Upper lobe of left lung (tissue), 6 donors: ENCODE measurements at regions not wholly inside any gene's neighbourhood (a gene's known extent, or its start where the extent isn't known, plus 50 kb on each side); places are given as distances from the start of the nearest gene placed in this dataset.
"Not testable (repeated sequence)": the region's sequence is repeated elsewhere in the genome, so short reads cannot be mapped to it uniquely, and the experiment has no call there.

Experiments used
- ATAC-seq, 2 donors: fragments of 200-7000 bp; cut with Tn5 transposase; one replicate each; pipeline ENCODE4 v1.9.1; 2022; ENCODE audit warnings: mild to moderate bottlenecking in 2 of 2, moderate library complexity in 2 of 2; ENCODE audit not compliant: low FRiP score in 2 of 2
- DNase-seq, 2 donors: peaks; one replicate each; pipeline ENCODE4 v3.0.0-alpha.2; 2019 to 2020
- H3K27ac ChIP-seq, 4 donors: fragments of 200-600 bp; sonication (generic); one replicate each; pipeline ENCODE4 v1.5.1; 2016 to 2019
- H3K27me3 ChIP-seq, 4 donors: fragments of 200-600 bp; sonication (generic); one replicate each; pipeline ENCODE4 v1.5.1; 2017 to 2019
- H3K36me3 ChIP-seq, 4 donors: fragments of 200-600 bp; sonication (generic); one replicate each; pipeline ENCODE4 v1.5.1; 2016 to 2019
- H3K4me1 ChIP-seq, 4 donors: fragments of 200-600 bp; sonication (generic); one replicate each; pipeline ENCODE4 v1.5.1; 2018 to 2019
- H3K4me3 ChIP-seq, 4 donors: fragments of 200-600 bp; sonication (generic); one replicate each; pipeline ENCODE4 v1.5.1; 2017 to 2019; ENCODE audit warnings: mild to moderate bottlenecking in 2 of 4, moderate library complexity in 1 of 4
- H3K9me3 ChIP-seq, 4 donors: fragments of 200-600 bp; sonication (generic); one replicate each; pipeline ENCODE4 v1.5.1; 2018 to 2019
- EP300 ChIP-seq, 4 donors: sonication (generic); formaldehyde crosslinking; IDR thresholded peaks; one replicate each; pipeline ENCODE4 v1.5.1; 2017; ENCODE audit warnings: antibody characterized with exemption in 4 of 4, control low read depth in 2 of 4
- POLR2A ChIP-seq, 4 donors: fragments of 450-650 bp; IDR thresholded peaks; one replicate each; pipeline ENCODE4 v1.5.1; 2016 to 2017; ENCODE audit warnings: antibody characterized with exemption in 4 of 4, mild to moderate bottlenecking in 2 of 4
- POLR2AphosphoS5 ChIP-seq, 2 donors: sonication (generic); formaldehyde crosslinking; IDR thresholded peaks; one replicate each; pipeline ENCODE4 v1.5.1; 2017; ENCODE audit warnings: antibody characterized with exemption in 2 of 2
- WGBS, 2 donors: methylation state at CpG; one replicate each; pipeline ENCODE4 v1.1.5; 2017 to 2018; 5-methylcytosine and 5-hydroxymethylcytosine counted together
- small RNA-seq, 4 donors: library from RNA; depleted of rRNA; stranded (forward); fragments of <200 nt; gene quantifications; one replicate each; pipeline ENCODE3, GENCODE V24; 2016
- TF ChIP-seq, protein P1 (sequence below), 6 experiments: fragments of 450-650 bp in 4 of 6; fragments of 200-600 bp in 2 of 6; sonication (generic) in 2 of 6; IDR thresholded peaks; one replicate each; pipeline ENCODE4 v1.5.1; 2016 to 2019; ENCODE audit warnings: antibody characterized with exemption in 6 of 6
- donor health status: DM: no; HTN: no; CAD: no; lungs with moderate emphysema.
- donor health status: DM: no; HTN: yes; CAD: no; lungs with severe emphysema.

DNA sequence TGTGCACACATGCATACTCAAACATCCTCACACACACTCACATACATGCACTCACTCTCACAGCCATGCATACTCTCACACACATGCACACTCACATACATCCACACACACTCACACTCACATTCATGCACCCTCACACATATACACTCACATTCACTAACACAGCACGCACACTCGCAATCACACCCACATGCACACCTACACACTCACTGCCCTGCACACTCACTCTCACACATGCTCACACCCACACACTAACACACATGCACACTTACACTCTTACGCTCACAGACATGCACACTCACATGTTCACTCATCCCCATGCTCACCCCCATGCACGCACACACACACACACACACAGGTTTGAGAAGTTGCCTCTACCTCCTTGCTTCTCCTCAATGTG, 63.2 kb upstream of the SFSWAP start:
- WGBS, 2 donors = 90 to 98% methylated on average over 4 of the region's 4 CpGs
- TF ChIP-seq POLR2A (IDR thresholded peaks at IDR 0.05) = no peak
- TF ChIP-seq EP300 (IDR thresholded peaks at IDR 0.05) = no peak
- TF ChIP-seq, protein P1, sequence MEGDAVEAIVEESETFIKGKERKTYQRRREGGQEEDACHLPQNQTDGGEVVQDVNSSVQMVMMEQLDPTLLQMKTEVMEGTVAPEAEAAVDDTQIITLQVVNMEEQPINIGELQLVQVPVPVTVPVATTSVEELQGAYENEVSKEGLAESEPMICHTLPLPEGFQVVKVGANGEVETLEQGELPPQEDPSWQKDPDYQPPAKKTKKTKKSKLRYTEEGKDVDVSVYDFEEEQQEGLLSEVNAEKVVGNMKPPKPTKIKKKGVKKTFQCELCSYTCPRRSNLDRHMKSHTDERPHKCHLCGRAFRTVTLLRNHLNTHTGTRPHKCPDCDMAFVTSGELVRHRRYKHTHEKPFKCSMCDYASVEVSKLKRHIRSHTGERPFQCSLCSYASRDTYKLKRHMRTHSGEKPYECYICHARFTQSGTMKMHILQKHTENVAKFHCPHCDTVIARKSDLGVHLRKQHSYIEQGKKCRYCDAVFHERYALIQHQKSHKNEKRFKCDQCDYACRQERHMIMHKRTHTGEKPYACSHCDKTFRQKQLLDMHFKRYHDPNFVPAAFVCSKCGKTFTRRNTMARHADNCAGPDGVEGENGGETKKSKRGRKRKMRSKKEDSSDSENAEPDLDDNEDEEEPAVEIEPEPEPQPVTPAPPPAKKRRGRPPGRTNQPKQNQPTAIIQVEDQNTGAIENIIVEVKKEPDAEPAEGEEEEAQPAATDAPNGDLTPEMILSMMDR (IDR thresholded peaks at IDR 0.05) = no peak
- TF ChIP-seq POLR2AphosphoS5 (IDR thresholded peaks at IDR 0.05) = no peak
- Histone ChIP-seq H3K9me3 (no peaks in the 10 kb centered on the region), H3K4me1 (no peaks in the 10 kb centered on the region), H3K4me3 (no peak overlapping the region), H3K27ac (no peak overlapping the region), H3K27me3 (no peaks in the 10 kb centered on the region), H3K36me3 (no peaks in the 10 kb centered on the region)
- DNase-seq (no peak), ATAC-seq (no peak)

DNA sequence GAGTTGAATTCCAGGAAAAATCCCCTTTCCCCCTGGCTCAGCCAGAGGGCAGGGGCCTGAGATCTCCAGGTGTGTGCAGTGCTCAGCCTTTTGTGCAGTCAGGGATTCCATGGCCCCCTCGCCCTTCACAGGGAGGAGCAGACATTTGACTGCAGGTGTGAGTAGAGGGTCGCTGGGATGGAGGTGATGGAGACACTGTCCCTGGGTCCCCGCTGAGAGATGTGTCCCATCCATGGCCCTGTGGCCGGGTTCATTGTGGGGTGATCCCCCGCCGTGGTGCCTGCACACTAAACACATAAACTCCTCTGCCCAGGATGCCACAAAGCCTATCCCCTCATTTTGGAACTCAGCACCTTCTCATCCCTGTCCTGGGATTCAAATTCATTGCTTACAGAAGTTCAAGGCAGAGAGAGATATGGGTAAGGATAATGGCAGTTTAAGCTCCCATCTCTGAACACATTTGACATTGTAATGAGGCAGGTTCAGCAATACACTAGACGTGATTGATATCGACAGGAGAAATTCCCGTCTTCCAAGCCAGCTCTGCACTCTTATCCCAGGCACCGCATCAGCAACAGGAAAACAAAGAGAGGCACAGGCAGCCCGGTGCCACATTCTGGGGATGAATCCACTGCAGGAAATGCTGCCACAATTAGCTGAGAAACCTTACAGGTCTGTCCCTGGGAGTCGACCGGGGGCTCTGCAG, 55.3 kb upstream of the SFSWAP start:
- not testable (repeated sequence) for H3K4me1 ChIP-seq, H3K27me3 ChIP-seq, H3K27ac ChIP-seq, H3K9me3 ChIP-seq, H3K36me3 ChIP-seq, H3K4me3 ChIP-seq, DNase-seq
- 89% methylated on average over 6 of the region's 13 CpGs; no CpG with 5 or more reads in 1 of the 2 donors for WGBS, 2 donors
- ATAC-seq = peak; percentile 10 to 31

DNA sequence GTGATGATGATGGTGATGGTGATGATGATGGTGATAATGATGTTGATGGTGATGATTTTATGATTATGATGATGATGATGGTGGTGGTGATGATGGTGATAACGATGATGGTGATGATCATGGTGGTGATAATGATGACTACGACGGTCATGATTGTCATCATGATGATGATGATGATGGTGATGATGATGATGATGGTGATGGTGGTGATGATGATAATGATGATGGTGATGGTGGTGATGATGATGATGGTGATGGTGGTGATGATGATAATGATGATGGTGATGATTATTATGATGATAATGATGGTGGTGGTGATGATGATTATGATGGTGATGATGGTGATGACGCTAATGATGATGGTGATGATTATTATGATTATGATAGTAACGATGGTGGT, 54.1 kb upstream of the SFSWAP start:
- ATAC-seq, H3K4me1 ChIP-seq, H3K27ac ChIP-seq, H3K4me3 ChIP-seq, H3K36me3 ChIP-seq, H3K27me3 ChIP-seq, H3K9me3 ChIP-seq, DNase-seq: not testable (repeated sequence)
- 95 to 96% methylated on average over 5 of the region's 5 CpGs for WGBS, 2 donors

DNA sequence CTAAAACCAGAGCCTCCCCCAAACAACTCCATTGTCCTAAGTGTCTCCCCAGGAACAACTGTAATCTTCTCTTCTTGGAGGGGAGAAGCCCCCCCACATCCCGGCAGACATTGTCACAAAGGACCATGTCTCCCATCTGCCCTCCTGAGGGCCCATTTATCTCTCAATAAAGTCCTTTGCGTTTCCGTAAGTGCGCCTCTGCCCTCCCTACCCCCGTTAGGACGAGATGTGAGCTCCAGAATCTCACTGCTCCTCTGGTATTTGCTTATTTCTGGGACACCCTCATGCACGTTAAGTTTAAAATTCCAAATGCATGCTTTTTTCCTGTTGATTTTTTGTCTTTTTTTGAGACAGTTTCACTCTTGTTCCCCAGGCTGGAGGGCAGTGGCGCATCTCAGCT, 52.3 kb upstream of the SFSWAP start:
- H3K4me1 ChIP-seq, H3K4me3 ChIP-seq, ATAC-seq, DNase-seq, H3K9me3 ChIP-seq, H3K27ac ChIP-seq, H3K36me3 ChIP-seq, H3K27me3 ChIP-seq: not testable (repeated sequence)
- 77 to 82% methylated on average over 7 of the region's 8 CpGs for WGBS, 2 donors

DNA sequence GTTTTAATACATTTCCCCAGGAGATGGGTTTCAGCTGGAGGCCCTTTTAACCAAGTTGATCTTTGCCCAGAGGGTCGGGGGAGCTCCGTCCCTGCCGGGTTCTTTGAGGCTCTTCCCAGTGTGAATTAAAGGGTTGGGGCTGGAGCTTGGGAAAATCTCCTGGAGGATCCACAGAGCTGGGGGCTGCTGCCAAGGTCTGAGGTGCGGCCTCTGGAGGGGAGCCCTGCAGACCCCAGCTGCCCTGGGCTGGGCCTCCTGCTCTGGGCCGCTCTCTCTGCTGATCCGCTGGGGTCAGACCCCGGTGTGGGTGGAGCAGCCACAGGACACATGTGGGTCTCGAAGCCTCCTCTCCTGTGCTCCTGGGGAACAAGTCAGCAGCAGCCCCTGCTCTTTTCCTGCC, 51.4 kb upstream of the SFSWAP start:
- DNase-seq, H3K4me3 ChIP-seq, H3K27me3 ChIP-seq, H3K36me3 ChIP-seq, H3K4me1 ChIP-seq, H3K9me3 ChIP-seq, H3K27ac ChIP-seq: not testable (repeated sequence)
- WGBS, 2 donors = 77 to 88% methylated on average over 3 to 5 of the region's 8 CpGs
- ATAC-seq = peak in 1 of 2 donors; percentile 36

DNA sequence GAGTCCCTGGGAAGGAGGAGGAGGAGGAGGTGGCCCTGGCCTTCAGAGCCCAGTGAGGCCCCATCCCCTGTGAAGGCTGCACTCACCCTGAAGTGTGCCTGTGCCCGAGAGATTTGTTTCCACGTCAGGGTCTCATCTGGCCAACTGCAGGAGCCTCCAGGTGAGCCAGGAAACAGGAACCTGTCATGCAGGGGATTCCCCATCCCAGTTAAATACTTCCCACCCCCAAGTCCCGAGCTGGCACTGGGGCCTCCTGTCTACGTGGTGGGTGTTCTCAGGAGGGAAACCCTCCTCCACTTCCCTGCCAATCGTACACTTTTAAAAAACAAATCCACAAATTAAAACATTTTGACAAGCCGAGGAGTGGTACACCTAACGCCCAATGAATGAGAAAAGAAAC, 50.9 kb upstream of the SFSWAP start:
- H3K36me3 ChIP-seq, H3K27ac ChIP-seq, H3K4me1 ChIP-seq, H3K27me3 ChIP-seq, H3K9me3 ChIP-seq, DNase-seq, H3K4me3 ChIP-seq, ATAC-seq: not testable (repeated sequence)
- 70 to 83% methylated on average over 7 of the region's 7 CpGs for WGBS, 2 donors

DNA sequence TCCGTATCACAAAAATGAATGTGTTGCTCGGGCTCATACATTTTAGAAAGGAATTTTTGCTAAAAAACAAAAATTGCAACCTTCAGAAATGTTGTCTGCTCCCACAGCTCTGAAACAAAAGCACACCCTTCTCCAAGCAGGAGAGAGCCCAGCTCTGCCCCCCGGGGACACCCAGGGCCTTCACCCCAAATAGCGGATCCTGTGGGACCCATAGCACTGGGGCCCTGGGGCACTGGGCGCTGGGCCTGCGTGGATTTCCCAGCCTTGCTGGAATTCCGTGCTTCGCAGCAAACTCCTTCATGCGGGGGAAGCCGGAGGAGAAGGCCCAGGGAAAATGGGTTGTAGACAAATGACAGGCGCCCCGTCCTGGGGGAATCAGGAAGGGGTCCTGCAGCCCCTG, 50.5 kb upstream of the SFSWAP start:
- not testable (repeated sequence) for H3K9me3 ChIP-seq, H3K36me3 ChIP-seq, H3K27ac ChIP-seq, ATAC-seq, H3K4me1 ChIP-seq, H3K27me3 ChIP-seq, H3K4me3 ChIP-seq
- 87 to 91% methylated on average over 10 of the region's 12 CpGs for WGBS, 2 donors
- DNase-seq = peak in 1 of 2 donors; percentile 67

Small RNAs in the stretch of these regions (small RNA-seq; reads per million reads assigned to genes)
- gene AC140063.1 = 0 reads per million in 4 donors
- gene RNA5SP376 = 0 reads per million in 4 donors
